Activated CD4-positive, alpha-beta T cell treated with anti-CD3 and anti-CD28 coated beads, Interleukin-2, amount 50 U/mL, for 4 hours (primary cell): ENCODE measurements at regions not wholly inside any gene's neighbourhood (a gene's known extent, or its start where the extent isn't known, plus 50 kb on each side); places are given as distances from the start of the nearest gene placed in this dataset.
"Not testable (repeated sequence)": the region's sequence is repeated elsewhere in the genome, so short reads cannot be mapped to it uniquely, and the experiment has no call there.

Experiments used
- DNase-seq, 2 experiments: peaks; one replicate each; pipeline ENCODE4 v3.0.0-alpha.2; 2020

DNA sequence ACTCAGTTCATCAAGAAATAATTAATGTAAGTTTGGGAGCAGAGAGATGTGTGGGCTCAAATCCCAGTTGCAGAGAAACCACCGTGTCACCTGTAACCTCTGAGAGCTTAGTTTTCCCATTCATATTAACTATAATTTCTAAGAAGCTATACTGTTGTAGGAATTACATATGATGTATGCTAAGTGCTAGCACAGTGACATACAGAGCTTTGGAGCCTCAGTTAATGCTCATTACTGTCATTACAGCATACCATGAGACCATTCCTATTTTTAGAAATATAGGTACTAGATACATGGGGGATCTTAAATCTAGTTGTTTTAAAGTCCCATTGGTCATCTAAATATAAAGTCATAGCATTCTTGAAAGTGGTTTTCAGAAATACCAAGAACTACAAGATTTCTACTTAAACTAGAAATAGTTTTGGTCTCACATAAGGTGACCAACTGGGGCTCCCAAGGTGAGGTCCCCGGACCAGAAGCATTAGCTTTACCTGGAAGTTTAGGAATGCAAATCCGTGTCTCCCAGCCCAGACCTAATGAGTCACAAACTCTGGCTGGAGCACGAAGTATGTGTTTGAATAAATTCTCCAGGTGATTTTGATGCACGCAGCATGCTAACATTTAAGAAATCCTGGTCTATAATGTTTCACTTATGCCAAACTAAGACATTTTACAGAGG is 144.6 kb downstream of the LACC1 start:
- no peak for DNase-seq

DNA sequence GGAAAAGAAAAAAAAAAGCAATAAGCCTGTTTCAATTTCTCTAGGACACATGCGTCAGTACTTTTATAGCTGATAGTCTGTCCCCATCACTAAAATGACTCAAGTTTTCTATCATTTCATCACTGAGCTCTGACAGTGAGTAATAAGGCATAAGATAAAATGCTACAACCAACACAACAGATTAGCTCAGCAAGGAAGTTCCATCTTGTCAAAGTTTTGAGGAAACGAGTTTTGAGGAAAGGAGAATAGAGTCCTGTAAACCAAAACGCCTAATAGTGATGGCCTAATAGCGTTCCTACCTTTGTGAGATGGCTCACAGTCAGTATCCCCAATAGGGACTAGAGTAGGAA is 145.1 kb downstream of the LACC1 start:
- DNase-seq: no peak

DNA sequence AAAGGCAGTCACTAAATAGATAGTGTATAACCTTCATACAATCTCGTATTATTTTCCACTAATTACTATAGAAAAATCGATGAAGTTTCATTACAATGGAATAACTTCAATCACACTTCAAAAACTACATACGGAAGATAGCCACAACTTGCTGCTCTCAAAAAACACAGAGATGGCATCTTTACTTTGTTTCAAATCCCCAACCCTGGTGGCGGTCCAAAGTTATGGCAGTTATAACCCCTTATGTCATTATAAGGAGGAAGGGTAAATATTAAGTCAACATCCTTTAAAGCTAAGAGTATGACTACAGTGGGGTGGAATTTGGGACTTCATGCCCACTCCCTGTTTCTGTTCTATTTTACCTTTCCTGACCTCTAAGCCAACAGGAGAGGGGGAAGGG is 146.5 kb downstream of the LACC1 start:
- DNase-seq: no peak

DNA sequence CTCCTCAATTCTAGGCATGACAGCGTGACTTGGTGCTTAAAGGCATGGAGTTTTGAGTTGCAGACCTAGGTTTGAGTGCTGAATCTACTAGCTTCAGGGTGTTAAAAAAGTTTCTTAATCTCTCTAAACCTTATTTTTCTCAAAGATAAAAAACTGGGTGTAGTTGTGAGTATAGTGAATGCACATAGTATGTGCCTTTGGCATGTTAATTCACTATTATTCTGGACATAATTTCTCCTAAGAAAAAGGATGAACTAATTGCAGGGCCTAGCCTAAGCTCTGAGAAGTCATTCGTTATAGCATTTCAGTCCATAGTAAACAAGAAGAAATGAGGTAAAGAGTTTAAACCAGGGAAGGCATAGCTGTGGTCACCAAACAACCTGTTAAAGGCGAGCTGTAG is 149.0 kb downstream of the LACC1 start:
- DNase-seq: no peak

DNA sequence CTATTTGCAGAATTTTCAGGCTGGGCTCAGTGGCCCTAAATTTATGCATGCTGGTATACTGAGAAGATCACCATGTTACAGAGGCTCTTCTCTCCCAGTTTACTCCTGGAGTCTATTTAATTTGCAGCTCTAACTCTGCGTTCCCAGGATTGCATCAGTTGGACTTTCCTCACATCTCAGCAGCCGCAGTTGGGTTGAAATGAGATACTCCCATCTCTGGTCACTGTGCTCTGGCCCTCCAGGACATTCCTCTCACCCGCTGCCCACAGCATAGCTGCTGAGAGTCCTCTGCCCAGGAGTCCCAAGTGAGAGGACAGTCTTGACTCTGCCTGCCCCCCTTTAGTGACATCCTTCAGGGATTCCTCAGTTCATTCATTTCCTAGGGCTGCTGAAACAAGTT is 150.9 kb downstream of the LACC1 start:
- DNase-seq: no peak

DNA sequence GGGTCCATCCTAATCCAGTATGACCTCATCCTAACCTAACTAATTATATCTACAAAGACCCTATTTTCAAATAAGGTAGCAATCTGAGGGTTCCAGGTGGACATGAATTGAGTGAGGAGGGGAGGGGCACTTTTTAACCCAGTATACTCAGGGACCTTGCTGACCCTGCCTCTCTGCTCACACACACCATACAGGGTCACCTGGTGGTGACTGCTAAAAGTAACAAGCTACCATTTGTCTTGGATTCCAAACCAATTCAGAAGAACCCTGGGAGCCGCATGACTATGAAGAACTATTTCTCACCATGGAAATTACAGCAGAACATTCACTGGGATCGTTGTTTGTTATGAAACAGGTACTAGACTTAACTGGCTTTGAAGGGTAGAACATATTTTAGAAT is 151.9 kb downstream of the LACC1 start:
- no peak for DNase-seq

DNA sequence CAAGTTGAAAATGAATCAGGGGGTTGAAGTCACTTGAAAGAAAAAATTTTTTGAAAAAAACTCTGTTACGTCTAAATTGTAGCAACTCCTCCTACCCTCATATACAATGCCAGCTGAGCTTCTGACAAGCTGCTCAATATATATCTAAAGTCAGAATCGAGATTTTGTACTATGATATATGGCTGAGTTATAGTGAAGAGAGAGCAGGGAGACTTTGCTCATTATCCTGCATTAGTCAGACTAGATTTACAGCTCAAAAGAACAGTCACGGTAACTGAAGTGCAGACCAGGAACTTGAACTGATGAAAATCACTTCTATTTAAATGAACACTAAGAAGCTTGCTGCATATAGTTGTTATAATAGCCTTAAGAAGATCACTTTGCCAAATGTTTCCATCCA is 153.1 kb downstream of the LACC1 start:
- no peak for DNase-seq

DNA sequence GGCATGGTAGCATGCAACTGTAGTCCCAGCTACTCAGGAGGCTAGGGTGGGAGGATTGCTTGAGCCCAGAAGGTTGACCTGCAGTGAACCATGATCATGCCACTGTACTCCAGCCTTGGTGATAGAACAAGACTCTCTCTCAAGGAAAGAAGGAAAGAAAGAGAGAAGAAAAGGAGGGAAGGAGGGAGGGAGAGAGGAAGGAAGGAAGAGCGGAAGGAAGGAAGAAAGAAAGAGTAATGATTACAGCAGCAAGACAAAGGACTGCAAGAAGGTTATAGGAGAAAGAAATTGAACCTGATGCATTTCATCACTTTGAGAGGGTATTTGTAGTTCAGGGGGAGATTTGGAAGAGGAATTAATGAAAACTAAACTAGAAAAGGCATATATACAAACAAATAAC is 155.7 kb downstream of the LACC1 start:
- DNase-seq: no peak

DNA sequence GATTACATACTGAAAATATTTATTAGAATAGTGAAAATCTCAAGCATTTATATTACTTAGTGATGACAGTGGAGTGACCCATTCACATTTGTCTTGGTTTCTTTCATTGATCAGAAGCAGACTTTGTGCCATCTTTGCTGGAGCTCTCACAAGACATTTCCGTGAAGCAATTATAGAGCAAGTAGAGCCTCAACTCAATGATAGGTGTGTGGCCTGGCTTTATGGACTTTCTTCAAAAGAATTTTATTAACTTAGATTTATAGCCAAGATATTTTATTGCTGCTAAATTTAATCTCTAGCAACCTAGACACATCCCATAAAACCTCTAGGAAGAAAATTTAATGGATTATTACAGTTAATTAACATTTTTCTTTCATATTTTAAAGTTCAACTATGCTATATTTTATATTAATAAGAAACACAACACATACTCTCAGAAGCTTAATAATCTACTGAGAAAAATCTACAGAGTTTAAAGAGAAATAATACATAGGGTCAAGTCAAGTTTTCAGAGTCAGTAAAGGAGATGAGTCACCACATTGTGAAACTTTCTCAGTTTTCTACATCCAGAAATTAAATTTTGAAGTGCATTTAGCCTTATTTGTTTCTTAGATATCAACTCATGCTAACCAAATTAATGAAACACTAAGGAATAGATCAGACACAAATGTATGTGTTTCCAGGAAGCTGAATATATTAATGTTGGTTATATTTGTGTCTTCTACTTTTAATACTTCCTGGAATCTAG is 160.5 kb downstream of the LACC1 start:
- DNase-seq: no peak

DNA sequence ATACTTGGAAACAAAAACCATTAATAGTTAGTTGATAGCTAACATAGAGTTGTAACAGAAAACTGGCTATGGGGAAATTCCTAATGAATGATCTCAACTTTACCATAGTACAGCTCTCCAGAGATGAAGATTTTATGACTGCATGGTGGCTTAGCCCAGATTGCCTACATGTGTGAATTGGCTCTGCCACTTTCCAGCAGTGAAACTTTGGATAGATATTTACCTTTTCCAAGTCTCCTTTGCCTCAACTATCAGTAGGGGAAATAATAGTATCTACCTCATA is 161.1 kb downstream of the LACC1 start:
- DNase-seq: no peak

DNA sequence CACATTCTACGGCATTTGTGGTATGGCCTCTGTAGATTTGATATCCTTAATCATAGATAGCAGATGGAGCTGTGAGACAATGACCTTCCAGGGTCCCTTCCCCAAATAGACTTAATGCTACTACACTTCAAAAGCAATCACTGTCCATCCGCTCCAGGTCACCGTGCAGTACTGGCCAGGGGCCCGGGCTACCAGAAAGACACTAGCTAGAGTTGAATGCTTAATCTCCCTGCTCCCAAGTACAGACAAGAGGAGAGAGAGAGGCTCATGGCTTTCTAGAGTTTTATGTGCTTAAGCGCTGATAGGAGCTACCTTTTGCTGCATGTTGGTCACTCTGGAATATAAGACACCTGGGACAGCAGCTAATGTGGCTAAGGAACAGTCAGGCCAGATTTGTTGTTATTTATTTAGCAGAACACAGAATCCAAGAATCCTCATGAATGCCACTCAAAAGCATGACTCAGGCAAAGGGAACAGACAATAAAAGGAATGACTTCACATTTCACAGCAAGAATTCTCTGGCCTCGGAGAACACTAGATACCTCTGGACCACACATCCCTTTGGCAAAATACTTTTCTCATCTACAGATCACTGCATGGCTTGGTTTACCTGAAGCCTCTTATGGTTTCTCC is 165.0 kb downstream of the LACC1 start:
- DNase-seq: no peak

DNA sequence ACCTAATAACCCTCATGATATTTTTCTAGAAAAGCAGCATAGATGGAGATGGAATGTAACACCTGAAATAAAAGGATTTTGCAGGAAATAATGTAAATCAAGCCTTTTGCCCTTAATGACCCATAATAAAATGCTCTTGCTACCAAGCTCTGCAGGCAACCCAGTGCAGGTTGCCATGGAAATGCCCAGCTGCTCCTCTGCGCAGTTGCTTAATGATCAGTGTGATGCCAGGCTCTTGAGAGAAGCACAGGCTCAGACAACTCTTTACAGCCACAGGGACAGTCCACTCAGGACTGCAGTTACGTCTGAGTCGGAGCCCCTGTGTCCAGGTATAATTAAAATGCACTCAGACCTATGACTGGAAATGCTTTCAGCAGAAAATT is 165.5 kb downstream of the LACC1 start:
- DNase-seq: no peak

DNA sequence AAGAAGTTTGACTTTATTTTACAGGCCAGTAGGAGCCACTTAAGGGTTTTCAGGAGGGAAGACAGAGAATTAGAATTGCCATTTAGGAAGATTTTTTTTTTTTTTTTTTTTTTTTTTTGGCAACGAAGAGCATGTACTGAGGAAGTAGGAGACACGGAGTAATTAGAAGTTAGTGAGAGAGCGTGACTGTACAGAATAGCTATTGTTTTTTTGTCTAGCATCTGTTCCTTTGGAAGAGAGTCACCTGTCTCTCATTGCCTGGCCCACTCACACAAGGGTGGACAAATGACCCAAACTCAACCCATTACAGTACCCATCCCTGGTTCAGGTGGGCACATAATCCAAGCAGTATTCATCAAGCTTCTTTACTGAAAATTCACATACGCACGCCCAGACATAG is 166.7 kb downstream of the LACC1 start:
- no peak for DNase-seq

DNA sequence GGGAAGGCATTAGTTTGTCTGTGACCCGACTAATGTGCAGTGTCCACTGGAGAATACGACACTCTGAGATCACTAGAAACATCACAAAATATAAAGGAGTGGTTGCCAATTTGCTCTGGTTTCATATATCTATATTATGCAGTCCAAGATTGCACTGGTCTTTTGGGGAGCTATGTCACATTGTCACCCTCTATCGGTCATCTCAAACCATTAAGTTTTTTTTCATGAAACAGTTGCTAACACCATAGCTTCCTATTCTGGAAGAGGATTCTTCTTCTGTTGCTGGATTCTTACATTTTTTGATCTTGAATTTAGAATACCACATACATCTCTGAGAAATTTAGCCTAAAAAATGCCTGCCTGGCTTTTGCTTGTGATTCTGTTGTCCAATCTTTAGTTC is 168.6 kb downstream of the LACC1 start:
- no peak for DNase-seq

DNA sequence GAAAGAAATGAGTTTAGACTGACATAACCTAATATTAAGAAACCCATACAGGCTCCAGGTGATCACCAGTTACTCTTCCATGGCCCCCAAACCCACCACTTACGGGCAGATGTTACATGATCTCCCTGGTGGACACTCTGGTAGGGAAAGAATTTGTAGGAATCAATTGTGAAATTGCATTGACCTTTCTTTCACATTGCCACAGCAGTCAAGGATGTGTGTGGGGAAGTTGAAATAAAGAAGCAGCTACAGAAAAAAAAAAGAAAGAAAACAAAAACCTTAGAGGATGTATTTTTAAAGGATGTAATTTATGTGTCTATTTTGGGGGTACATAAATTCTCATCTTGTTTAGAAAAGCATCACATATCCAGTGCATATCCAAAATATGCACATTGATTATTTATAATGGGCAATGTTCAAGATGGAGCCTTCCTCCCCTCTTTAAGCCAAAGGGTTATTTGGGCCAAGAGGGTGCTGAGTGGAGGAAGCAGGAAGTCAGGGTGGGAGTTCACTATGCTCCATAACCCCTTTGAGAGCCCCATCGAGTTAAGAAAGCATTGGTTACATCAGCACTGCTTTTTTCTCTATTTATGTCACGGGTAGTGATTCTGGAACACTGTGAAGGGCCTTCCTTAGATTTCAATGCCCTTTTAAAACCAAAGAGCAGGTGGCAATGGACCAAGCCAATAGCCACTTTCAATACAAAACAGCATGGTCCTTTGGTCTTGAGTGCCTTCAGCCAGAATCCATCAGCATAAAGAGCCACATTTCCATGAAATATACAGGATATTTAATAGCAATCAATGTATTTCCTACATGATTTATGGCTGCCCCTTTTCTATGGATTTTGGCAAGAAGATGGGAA is 169.6 kb downstream of the LACC1 start:
- DNase-seq: no peak

DNA sequence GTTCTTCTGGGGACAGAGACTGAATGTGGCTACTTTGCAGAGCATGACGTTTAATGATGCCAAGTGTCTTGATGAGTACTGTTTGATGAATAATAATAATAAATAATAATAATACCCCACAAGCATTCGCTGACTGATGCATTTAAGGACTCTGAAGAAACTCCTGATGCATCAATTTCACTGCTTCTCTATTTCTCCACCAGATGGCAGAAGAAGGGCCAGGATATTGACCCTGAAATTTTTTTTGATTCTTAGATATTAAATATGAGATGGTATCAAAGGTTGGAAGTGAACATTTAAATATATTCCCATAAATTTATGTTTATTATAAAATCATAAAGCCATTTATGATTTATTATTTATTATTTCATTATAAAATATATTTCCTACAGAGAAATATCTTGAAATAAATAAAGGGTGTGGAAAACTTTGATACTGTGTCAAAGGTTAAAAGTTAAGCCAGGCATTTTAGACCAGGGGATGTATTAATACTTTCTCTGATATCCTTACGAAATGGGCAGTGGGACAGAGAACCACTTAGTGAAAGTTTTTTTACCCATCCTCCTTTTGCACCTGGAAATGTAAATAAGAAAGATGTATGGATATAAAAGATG is 170.9 kb downstream of the LACC1 start:
- DNase-seq: no peak

DNA sequence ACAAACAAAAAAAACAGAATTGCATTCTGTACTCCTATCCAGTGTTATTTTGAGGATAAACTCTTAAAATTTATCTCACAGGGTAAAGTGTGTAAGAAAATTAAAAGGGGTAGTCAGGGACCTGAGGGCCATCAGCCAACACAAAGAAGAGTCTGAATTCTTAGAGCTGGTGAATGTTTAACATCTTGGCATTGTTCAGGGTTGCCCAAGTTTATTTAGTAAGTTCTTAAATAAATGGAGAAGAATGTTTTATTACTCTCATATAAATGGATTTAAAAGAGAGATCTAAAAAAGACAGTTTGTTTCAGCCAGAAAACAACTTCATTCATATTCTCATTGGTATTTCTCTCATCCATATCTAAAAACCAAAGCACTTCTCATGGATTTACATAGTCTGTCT is 171.7 kb downstream of the LACC1 start:
- no peak for DNase-seq

DNA sequence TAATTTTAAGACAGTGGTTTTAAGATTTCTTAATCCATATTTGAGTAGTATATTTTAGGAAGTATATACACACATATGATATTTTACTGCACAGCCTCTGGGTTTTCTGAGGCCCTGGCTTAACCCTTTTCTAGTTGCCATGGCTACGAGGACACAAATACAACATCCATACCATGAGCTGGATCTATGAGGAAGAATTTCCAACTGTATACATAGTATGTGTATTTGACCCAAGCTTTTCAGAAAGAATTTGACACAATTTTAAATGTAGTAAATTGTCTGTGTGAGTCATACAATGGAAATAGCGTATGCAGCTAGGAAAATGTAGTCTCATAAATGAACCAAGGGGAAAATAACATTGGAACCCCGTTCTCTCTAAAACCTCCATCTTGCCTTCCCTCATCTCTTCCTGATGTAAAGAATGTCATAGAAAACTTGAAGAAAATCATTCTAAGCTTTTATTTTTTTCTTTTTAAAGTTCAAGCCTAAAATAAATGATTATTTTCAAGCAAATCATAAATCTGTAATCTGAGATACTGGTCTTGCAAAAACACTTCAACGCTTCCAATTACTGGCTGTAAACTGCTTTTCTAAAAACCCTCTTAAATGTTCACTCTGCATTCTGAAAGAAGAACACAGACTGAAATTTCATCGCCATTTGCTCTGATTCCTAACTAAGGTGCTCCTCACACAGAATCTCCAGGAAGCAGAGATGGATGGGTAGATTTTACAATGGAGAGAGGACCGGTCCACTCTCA is 172.4 kb downstream of the LACC1 start:
- DNase-seq: no peak

DNA sequence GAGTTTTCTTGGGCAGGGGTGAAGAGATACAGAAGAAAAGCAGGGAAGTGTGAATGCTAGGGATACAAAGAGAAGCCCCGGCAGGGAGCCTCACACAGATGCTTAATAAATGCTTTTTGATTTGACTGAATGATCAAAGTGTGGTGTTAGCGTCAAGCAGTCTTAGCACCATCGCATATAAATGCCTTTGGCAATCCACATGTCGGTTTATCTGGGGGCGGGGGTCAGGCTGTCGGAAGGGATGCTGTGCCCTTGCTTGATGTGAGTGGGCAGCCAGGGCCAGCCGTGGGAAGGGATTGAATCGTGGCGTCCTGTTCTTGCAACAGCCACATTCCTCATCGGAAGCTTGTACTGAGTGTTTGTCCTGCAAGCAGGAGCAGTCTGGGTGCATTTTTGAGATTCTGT is 173.1 kb downstream of the LACC1 start:
- DNase-seq: no peak

DNA sequence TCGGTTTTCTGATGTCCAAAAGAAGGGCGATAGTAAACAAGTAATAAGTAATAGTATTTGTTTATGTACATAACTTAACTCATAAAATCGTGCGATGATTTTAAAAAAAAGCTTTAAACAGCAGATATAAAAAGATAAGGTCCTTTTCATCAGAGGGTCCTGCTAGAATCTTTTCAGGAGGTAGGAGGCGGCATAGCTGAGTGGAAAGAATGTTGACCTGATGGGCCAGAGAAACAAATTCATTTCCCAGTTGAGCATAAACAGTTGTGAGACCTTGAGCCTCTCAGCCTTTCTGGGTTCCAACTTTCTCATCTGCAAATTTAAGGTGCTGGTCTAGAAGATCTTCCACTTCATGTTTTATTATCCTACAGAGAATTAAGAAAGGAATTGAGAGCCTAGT is 173.5 kb downstream of the LACC1 start:
- no peak for DNase-seq

DNA sequence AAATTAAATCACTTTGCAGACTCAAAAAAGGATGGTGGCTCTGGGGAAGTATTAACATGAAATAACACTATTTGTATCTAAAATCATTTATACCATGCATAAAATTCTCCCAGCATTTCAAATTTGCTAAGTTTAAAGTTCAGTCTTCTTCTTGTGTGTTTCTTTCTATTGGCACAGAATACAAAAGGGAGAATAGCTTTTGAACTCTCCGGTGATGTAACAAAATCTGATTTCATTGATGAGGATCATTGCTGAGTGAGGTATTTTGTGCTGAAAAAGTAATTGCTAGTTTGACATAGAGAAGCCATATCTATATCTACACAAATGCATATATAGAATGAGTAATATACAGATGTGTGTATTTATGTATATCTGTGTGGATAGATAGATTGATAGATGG is 174.8 kb downstream of the LACC1 start:
- DNase-seq: no peak

DNA sequence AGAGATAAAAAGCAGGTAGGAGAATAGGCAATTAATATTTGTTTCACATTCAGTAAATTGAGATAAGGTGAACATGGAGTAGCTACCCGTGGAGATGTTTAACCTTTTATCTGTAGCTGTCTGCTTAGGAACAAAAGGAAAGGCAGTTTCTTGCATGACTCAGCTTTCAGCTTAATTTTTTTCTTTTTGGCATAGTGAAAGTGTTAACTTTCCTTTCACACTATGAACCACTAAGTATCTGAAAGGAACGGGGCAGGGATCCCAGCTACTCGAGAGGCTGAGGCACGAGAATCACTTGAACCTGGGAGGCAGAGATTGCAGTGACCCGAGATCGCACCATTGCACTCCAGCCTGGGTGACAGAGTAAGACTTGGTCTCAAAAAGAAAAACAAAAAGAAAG is 176.0 kb downstream of the LACC1 start:
- not testable (repeated sequence) for DNase-seq

DNA sequence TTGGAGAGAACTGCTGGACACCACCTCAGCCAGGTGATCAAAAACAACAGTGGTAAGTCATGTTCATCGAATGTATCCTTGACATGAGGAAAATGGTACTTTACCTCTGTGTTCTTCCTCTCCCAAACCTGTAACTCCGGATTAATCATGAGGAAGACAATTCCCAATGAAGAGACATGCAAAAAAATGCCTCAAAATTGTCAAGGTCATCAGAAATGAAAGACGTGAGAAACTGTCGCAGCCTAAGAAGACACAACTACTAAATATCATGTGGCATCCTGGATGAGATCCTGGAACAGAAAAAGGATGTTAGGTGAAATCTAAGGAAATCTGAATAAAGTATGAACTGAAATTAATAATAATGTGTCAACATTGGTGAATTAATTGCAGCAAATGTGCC is 178.4 kb downstream of the LACC1 start:
- DNase-seq: no peak
